Ishikawa (cell line): ENCODE measurements at regions not wholly inside any gene's neighbourhood (a gene's known extent, or its start where the extent isn't known, plus 50 kb on each side); places are given as distances from the start of the nearest gene placed in this dataset.

Experiments
- CEBPB ChIP-seq: IDR thresholded peaks from 2 replicates; pipeline ENCODE4 v1.6.1; 2012
- CREB1 ChIP-seq: IDR thresholded peaks from 2 replicates; pipeline ENCODE4 v1.6.1; 2012; ENCODE audit warnings: low read depth
- EGR1 ChIP-seq: IDR thresholded peaks from 2 replicates; pipeline ENCODE4 v1.6.1; 2012
- EP300 ChIP-seq: IDR thresholded peaks from 2 replicates; pipeline ENCODE4 v1.6.1; 2012; ENCODE audit warnings: borderline replicate concordance
- FOXM1 ChIP-seq: IDR thresholded peaks from 2 replicates; pipeline ENCODE4 v1.6.1; 2012; ENCODE audit warnings: low read depth, borderline replicate concordance
- MAX ChIP-seq: IDR thresholded peaks from 2 replicates; pipeline ENCODE4 v1.6.1; 2012
- NFIC ChIP-seq: IDR thresholded peaks from 2 replicates; pipeline ENCODE4 v1.6.1; 2012
- RAD21 ChIP-seq: IDR thresholded peaks from 2 replicates; pipeline ENCODE4 v1.6.1; 2012; ENCODE audit warnings: low read depth
- TAF1 ChIP-seq: IDR thresholded peaks from 2 replicates; pipeline ENCODE4 v1.6.1; 2012; ENCODE audit warnings: low read depth, mild to moderate bottlenecking
- TCF12 ChIP-seq: IDR thresholded peaks from 2 replicates; pipeline ENCODE4 v1.6.1; 2012; ENCODE audit warnings: low read depth
- TEAD4 ChIP-seq: IDR thresholded peaks from 2 replicates; pipeline ENCODE4 v1.6.1; 2012
- USF1 ChIP-seq: IDR thresholded peaks from 2 replicates; pipeline ENCODE4 v1.6.1; 2012
- YY1 ChIP-seq: IDR thresholded peaks from 2 replicates; pipeline ENCODE4 v1.6.1; 2012; ENCODE audit warnings: low read depth
- ZBTB7A ChIP-seq: IDR thresholded peaks from 2 replicates; pipeline ENCODE4 v1.6.1; 2012; ENCODE audit warnings: low read depth
- TF ChIP-seq, protein P1 (sequence below): IDR thresholded peaks from 2 replicates; pipeline ENCODE4 v1.6.1; 2012; ENCODE audit warnings: low read depth, mild to moderate bottlenecking

DNA sequence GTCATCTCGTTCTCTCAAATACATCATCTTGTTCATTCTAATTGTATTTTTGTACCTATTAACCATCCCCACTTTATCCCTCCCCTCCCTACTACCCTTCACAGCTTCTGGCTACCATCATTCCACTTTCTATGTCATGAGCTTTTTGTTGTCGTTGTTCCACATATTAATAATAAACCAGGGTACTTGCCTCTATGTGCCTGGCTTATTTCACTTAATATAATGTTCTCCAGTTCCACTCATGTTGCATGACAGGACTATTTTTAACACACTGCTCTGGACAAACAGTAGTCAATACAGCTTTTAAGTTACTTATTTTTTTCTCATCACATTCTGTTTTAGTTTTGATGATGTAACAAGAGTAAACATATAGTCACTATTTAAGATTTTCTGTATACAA lies 872.3 kb downstream of the SLITRK1 start:
- TF ChIP-seq CREB1, result no peak
- no peak for TF ChIP-seq USF1
- no peak for TF ChIP-seq NFIC
- no peak for TF ChIP-seq MAX
- no peak for TF ChIP-seq TEAD4
- TF ChIP-seq TCF12, result no peak
- TF ChIP-seq YY1, result no peak
- TF ChIP-seq, protein P1, sequence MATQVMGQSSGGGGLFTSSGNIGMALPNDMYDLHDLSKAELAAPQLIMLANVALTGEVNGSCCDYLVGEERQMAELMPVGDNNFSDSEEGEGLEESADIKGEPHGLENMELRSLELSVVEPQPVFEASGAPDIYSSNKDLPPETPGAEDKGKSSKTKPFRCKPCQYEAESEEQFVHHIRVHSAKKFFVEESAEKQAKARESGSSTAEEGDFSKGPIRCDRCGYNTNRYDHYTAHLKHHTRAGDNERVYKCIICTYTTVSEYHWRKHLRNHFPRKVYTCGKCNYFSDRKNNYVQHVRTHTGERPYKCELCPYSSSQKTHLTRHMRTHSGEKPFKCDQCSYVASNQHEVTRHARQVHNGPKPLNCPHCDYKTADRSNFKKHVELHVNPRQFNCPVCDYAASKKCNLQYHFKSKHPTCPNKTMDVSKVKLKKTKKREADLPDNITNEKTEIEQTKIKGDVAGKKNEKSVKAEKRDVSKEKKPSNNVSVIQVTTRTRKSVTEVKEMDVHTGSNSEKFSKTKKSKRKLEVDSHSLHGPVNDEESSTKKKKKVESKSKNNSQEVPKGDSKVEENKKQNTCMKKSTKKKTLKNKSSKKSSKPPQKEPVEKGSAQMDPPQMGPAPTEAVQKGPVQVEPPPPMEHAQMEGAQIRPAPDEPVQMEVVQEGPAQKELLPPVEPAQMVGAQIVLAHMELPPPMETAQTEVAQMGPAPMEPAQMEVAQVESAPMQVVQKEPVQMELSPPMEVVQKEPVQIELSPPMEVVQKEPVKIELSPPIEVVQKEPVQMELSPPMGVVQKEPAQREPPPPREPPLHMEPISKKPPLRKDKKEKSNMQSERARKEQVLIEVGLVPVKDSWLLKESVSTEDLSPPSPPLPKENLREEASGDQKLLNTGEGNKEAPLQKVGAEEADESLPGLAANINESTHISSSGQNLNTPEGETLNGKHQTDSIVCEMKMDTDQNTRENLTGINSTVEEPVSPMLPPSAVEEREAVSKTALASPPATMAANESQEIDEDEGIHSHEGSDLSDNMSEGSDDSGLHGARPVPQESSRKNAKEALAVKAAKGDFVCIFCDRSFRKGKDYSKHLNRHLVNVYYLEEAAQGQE, result no peak
- TF ChIP-seq ZBTB7A, result no peak
- TF ChIP-seq EP300, result no peak
- TF ChIP-seq RAD21, result no peak

GRCh38 chr13:83008212-83008929 lies 873.9 kb downstream of the SLITRK1 start:
- TF ChIP-seq YY1 (no peak), NFIC (no peak), MAX (no peak), USF1 (no peak), EGR1 (no peak), TEAD4 (no peak), FOXM1 (no peak), EP300 (no peak), RAD21 (no peak), TCF12 (no peak), CREB1 (no peak), CEBPB (no peak), ZBTB7A (no peak), TAF1 (no peak)
- TF ChIP-seq, protein P1, result no peak

GRCh38 chr13:83007226-83007625 lies 875.0 kb downstream of the SLITRK1 start:
- TF ChIP-seq ZBTB7A, result no peak

DNA sequence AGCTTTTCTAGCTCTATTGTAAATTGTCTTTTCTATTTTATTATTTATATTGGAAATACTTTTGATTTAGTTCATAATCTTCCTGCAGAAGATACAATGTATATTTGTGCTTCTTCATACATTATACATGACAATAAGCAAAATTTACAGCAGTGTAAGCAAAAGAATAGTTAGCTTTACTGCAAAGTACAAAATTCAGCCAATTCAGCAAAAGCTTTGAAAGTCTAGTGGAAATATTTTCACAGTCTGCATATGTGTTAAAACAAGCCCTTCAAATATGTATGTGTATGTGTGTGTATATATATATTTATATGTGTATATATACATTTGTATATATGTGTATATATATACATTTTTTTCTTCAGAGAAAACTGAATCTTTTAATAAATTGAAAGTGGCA lies 879.1 kb downstream of the SLITRK1 start:
- TF ChIP-seq CEBPB (no peak), FOXM1 (no peak), USF1 (no peak), TCF12 (no peak), NFIC (no peak), YY1 (no peak), TAF1 (no peak), EP300 (no peak), ZBTB7A (no peak), CREB1 (no peak), EGR1 (no peak), TEAD4 (no peak), MAX (no peak)
- TF ChIP-seq, protein P1, result no peak
